ENCODE measurements at regions not wholly inside any gene's neighbourhood (a gene's known extent, or its start where the extent isn't known, plus 50 kb on each side); places are given as distances from the start of the nearest gene placed in this dataset.

DNA sequence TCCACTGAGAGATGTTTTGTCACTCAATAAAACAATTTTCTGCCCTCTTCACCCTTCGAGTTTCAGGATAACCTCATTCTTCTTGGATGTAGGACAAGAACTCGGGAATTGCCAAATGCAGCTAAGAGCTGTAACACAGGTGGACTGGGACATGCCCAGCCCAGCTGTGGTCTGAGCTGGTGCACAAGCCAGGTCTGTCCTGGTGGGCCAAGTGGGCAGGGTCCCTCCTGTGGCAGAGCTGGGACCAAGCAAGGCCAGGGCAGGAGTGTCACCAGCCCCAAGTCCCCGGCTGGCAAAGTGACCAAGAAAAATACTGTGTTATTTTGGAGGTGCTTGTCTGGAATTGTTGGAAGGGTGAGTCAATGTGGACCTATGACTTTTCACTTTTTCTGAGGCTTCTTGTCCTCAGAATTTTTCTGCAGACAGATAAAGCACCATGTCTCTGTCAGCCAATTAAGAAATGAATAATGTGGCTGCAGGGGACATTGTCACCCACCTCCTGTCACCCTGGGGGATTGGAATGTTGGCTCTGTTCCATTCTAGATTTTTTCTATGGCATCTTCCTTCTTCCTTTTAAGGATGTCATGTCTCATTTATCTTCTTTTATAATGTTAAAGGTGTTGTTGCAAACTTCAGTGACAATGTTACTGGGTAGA is 645.2 kb upstream of the EPHA6 start:
- Histone ChIP-seq H3K27me3 (no peaks in the 10 kb centered on the region), H3K36me3 (no peaks in the 10 kb centered on the region), H3K4me3 (no peak overlapping the region), H3K4me1 (no peaks in the 10 kb centered on the region), H3K27ac (no peak overlapping the region), H3K9me3 (peaks cover 0 to 3% (median 1%) of the 10 kb centered on the region in 4 donors)
- ATAC-seq (ENCODE audit: low FRiP score in 2 of 2), result no peak
- DNase-seq, result peak in 1 of 2 donors; percentile 19
- 83 to 91% methylated on average over 3 of the region's 3 CpGs for WGBS, 2 donors
- TF ChIP-seq EP300 (IDR thresholded peaks at IDR 0.05), result no peak
- TF ChIP-seq POLR2AphosphoS5 (IDR thresholded peaks at IDR 0.05), result no peak
- TF ChIP-seq, protein P1, sequence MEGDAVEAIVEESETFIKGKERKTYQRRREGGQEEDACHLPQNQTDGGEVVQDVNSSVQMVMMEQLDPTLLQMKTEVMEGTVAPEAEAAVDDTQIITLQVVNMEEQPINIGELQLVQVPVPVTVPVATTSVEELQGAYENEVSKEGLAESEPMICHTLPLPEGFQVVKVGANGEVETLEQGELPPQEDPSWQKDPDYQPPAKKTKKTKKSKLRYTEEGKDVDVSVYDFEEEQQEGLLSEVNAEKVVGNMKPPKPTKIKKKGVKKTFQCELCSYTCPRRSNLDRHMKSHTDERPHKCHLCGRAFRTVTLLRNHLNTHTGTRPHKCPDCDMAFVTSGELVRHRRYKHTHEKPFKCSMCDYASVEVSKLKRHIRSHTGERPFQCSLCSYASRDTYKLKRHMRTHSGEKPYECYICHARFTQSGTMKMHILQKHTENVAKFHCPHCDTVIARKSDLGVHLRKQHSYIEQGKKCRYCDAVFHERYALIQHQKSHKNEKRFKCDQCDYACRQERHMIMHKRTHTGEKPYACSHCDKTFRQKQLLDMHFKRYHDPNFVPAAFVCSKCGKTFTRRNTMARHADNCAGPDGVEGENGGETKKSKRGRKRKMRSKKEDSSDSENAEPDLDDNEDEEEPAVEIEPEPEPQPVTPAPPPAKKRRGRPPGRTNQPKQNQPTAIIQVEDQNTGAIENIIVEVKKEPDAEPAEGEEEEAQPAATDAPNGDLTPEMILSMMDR (IDR thresholded peaks at IDR 0.05), result no peak
- TF ChIP-seq POLR2A (IDR thresholded peaks at IDR 0.05), result no peak

DNA sequence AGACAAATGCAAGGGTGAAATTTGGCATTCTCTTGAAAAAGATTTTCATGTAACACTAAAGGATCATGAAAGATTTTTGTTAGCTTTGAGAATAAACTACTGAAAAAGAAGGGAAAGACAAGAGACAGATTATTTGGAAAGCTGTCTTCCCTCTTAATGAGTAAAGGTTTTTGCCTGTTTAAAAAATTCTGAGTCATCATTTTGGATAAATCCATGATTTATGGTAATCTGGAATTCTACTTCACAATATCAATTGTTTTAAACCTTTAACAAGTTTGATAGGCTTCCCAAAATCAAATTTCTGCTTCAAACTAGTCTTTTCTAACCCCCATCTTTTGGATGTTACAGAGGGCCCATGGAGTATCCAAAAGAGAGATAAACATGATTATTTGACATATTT is 641.5 kb upstream of the EPHA6 start:
- H3K9me3 ChIP-seq, result peaks cover 0 to 3% (median 1%) of the 10 kb centered on the region in 4 donors
- no peaks in the 10 kb centered on the region for H3K36me3 ChIP-seq
- no peaks in the 10 kb centered on the region for H3K27me3 ChIP-seq
- no peak for DNase-seq
- ATAC-seq (ENCODE audit: low FRiP score in 2 of 2), result no peak
- H3K27ac ChIP-seq, result no peak overlapping the region
- H3K4me3 ChIP-seq, result no peak overlapping the region
- H3K4me1 ChIP-seq, result no peaks in the 10 kb centered on the region
- TF ChIP-seq POLR2AphosphoS5 (IDR thresholded peaks at IDR 0.05), result no peak
- no peak for TF ChIP-seq POLR2A (IDR thresholded peaks at IDR 0.05)
- no peak for TF ChIP-seq EP300 (IDR thresholded peaks at IDR 0.05)
- TF ChIP-seq, protein P1 (IDR thresholded peaks at IDR 0.05), result no peak

DNA sequence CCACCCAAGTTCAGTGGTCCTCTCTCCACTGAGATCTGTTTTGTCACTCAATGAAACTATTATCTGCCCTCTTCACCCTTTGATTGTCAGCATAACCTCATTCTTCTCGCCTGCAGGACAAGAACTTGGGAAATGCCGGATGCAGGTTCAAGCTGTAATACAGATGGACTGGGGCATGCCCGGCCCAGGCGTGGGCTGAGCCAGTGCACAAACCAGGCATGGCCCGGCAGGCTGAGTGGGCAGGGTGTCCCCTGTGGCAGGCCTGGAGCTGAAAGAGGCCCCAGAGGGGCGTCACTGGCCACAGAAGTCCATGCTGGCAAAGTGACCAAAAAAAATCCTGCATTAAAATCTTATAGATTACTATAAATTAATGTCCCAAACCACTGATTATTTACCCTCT is 638.9 kb upstream of the EPHA6 start:
- ATAC-seq (ENCODE audit: low FRiP score in 2 of 2), result no peak
- WGBS, 2 donors, result 83 to 85% methylated on average over 6 of the region's 6 CpGs

DNA sequence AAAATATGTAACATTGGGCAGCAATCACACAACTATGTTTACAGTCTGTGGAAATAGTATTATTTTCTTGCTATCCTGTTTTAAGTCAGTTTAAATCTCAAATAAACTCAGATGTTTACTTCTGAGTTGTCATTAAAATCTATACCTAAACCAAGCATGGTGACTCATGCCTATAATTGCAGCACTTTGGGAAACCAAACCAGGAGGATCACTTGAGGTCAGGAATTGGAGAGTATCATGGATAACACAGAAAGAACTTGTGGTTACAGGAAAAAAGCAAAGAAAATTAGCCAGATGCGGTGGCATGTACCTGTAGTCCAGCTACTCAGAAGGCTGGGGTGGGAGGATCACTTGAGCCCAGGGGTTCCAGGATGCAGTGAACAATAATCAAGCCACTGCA is 631.6 kb upstream of the EPHA6 start:
- no peak for TF ChIP-seq EP300 (IDR thresholded peaks at IDR 0.05)
- no peak for TF ChIP-seq POLR2A (IDR thresholded peaks at IDR 0.05)
- TF ChIP-seq POLR2AphosphoS5 (IDR thresholded peaks at IDR 0.05), result no peak
- TF ChIP-seq, protein P1 (IDR thresholded peaks at IDR 0.05), result no peak
- DNase-seq (no peak), ATAC-seq (ENCODE audit: low FRiP score in 2 of 2) (no peak)
- 38 to 93% methylated on average over 1 of the region's 1 CpG for WGBS, 2 donors
- no peaks in the 10 kb centered on the region for H3K36me3 ChIP-seq
- no peaks in the 10 kb centered on the region for H3K27me3 ChIP-seq
- no peak overlapping the region for H3K4me3 ChIP-seq
- H3K4me1 ChIP-seq, result no peaks in the 10 kb centered on the region
- H3K9me3 ChIP-seq, result no peaks in the 10 kb centered on the region
- no peak overlapping the region for H3K27ac ChIP-seq

More for the DNA sequence above, 638.9 kb upstream of the EPHA6 start:
- no peak overlapping the region for H3K4me3 ChIP-seq
- H3K27ac ChIP-seq, result no peak overlapping the region
- peaks cover 0 to 3% (median 0%) of the 10 kb centered on the region in 4 donors for H3K9me3 ChIP-seq
- no peak for TF ChIP-seq POLR2AphosphoS5 (IDR thresholded peaks at IDR 0.05)
- TF ChIP-seq, protein P1 (IDR thresholded peaks at IDR 0.05), result no peak
- no peak for TF ChIP-seq POLR2A (IDR thresholded peaks at IDR 0.05)
- TF ChIP-seq EP300 (IDR thresholded peaks at IDR 0.05), result no peak
- H3K4me1 ChIP-seq, result no peaks in the 10 kb centered on the region
- H3K36me3 ChIP-seq, result no peaks in the 10 kb centered on the region
- H3K27me3 ChIP-seq, result no peaks in the 10 kb centered on the region
- peak in 1 of 2 donors; percentile 63 for DNase-seq

- Histone ChIP-seq H3K27ac (no peak overlapping the region), H3K4me3 (no peak overlapping the region), H3K4me1 (no peaks in the 10 kb centered on the region), H3K9me3 (no peaks in the 10 kb centered on the region), H3K27me3 (no peaks in the 10 kb centered on the region), H3K36me3 (no peaks in the 10 kb centered on the region)
- WGBS, 2 donors, result 76 to 80% methylated on average over 1 of the region's 1 CpG
- DNase-seq (no peak), ATAC-seq (ENCODE audit: low FRiP score in 2 of 2) (no peak)
- TF ChIP-seq POLR2AphosphoS5 (IDR thresholded peaks at IDR 0.05) (no peak), EP300 (IDR thresholded peaks at IDR 0.05) (no peak), POLR2A (IDR thresholded peaks at IDR 0.05) (no peak)
- TF ChIP-seq, protein P1 (IDR thresholded peaks at IDR 0.05), result no peak
Observed at GRCh38 chr3:96183871-96184270, 630.5 kb upstream of the EPHA6 start.

All from upper lobe of left lung (tissue), 6 donors.